ENCODE measurements at regions not wholly inside any gene's neighbourhood (a gene's known extent, or its start where the extent isn't known, plus 50 kb on each side); places are given as distances from the start of the nearest gene placed in this dataset.

GRCh38 chr4:12716896-12717295 lies 767.2 kb downstream of the RAB28 start:
- TF ChIP-seq CTCF (IDR thresholded peaks at IDR 0.05): no peak
- no peak for ATAC-seq (ENCODE audit: low FRiP score)
- DNase-seq (ENCODE audit: low spot score): no peak

- TF ChIP-seq CTCF (IDR thresholded peaks at IDR 0.05): no peak
- DNase-seq (ENCODE audit: low spot score) (no peak), ATAC-seq (ENCODE audit: low FRiP score) (no peak)
Observed at GRCh38 chr4:12712648-12713339, 771.3 kb downstream of the RAB28 start.

GRCh38 chr4:12707381-12708175 lies 776.6 kb downstream of the RAB28 start:
- ATAC-seq (ENCODE audit: low FRiP score) (no peak), DNase-seq (ENCODE audit: low spot score) (no peak)
- TF ChIP-seq CTCF (IDR thresholded peaks at IDR 0.05): no peak

GRCh38 chr4:12703036-12703435 lies 781.1 kb downstream of the RAB28 start:
- ATAC-seq (ENCODE audit: low FRiP score) (no peak), DNase-seq (ENCODE audit: low spot score) (no peak)
- TF ChIP-seq CTCF (IDR thresholded peaks at IDR 0.05): no peak

- no peak for DNase-seq (ENCODE audit: low spot score)
- TF ChIP-seq CTCF (IDR thresholded peaks at IDR 0.05): no peak
- no peak for ATAC-seq (ENCODE audit: low FRiP score)
Observed at GRCh38 chr4:12701384-12701783, 782.8 kb downstream of the RAB28 start.

- ATAC-seq (ENCODE audit: low FRiP score): no peak
- no peak for DNase-seq (ENCODE audit: low spot score)
- TF ChIP-seq CTCF (IDR thresholded peaks at IDR 0.05): no peak
Observed at GRCh38 chr4:12697970-12698369, 786.2 kb downstream of the RAB28 start.

- no peak for TF ChIP-seq CTCF (IDR thresholded peaks at IDR 0.05)
- ATAC-seq (ENCODE audit: low FRiP score) (peak; percentile 28), DNase-seq (ENCODE audit: low spot score) (no peak)
Observed at GRCh38 chr4:12692815-12693214, 791.3 kb downstream of the RAB28 start.
